UCSD-AML1 (cell line): ENCODE measurements at regions not wholly inside any gene's neighbourhood (a gene's known extent, or its start where the extent isn't known, plus 50 kb on each side); places are given as distances from the start of the nearest gene placed in this dataset.

Experiments
- DNase-seq: peaks from one replicate; lab custom pipeline; 2025; ENCODE audit not compliant: unreplicated experiment; lab: John Stamatoyannopoulos, UW

- no peak for DNase-seq
Measured at GRCh38 chr15:70449311-70450141, 313.8 kb downstream of the UACA start.

GRCh38 chr15:70447928-70448698 lies 315.2 kb downstream of the UACA start:
- DNase-seq = peak; percentile 76

DNA sequence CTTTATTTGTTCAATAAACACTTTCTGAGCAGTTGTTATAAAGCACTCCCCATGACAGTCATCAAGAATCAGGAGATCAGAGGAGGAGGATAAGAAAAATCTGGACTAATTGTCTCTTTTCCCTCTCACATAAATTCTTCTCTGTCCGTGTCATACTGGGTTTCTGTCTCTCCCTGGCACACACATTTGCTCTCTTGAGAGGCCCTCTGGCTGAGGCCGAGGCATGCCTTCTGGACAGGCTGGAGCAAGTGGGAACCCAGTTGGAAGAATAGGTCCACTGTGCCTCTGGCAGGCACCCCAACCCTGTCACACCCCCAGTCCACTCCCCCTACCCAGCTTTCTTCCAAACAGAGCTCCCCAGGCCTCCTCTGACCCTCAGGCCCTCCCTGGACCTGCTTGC lies 315.8 kb downstream of the UACA start:
- DNase-seq = no peak

GRCh38 chr15:70447081-70447480 lies 316.3 kb downstream of the UACA start:
- DNase-seq = no peak

- DNase-seq = no peak
Measured at GRCh38 chr15:70443486-70444273, 319.7 kb downstream of the UACA start.

GRCh38 chr15:70442616-70443321 lies 320.6 kb downstream of the UACA start:
- no peak for DNase-seq

- DNase-seq = no peak
Measured at GRCh38 chr15:70442211-70442610, 321.1 kb downstream of the UACA start.

GRCh38 chr15:70440416-70441138 lies 322.8 kb downstream of the UACA start:
- DNase-seq = no peak

- no peak for DNase-seq
Measured at GRCh38 chr15:70439880-70440279, 323.5 kb downstream of the UACA start.

DNA sequence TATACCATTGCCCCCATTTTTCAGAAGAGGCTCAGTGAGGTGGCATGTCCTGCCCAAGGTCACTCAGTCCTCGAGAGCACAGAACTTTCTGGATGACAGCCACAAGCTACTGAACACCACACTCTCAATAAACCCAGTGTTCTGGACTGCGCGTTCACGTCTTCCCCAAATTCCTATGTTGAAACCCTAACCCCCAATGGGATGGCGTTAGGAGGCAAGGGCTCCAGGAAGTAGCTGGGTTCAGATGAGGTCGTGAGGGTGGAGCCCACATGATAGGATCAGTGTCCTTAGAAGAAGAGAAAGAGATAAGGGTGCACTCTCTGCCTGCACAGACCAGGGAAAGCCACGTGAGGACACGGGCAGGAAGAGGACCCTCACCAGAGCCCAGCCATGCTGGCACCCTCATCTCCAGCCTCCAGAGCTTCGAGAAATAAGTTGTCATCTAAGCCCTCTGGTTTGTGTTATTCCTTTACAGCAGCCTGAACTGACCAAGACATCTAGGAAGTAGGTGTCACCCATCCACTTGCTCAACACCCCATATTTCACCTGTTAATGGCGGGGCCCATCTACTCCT lies 324.0 kb downstream of the UACA start:
- no peak for DNase-seq

- no peak for DNase-seq
Measured at GRCh38 chr15:70438776-70439175, 324.6 kb downstream of the UACA start.

DNA sequence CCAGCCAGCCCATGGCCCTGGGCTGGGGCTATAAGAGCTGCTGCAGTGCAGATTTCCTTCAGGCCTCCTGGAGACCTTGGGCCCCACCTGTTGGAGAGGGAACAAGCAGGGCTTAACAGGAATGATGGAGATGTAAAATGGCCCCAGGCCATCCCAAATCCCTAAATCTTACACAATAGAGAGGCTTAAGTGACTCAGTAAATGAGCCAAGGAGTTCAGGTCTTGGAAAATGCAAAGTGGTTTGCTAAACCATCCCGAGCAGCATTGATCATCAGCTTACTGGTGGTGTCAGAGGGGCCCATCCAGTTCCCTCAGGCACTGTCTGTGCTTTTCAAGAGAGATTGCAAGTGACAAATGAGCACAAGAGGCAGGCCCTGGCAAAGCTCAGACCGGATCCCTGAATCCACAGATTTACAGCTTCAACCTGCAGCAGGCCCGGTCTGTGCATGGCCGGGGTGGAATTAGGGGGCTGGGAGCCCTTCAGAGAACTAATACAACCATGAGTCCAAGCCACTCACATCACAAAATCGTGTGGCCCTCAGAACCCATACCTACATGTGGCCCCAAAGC lies 325.4 kb downstream of the UACA start:
- DNase-seq = no peak

- DNase-seq = no peak
Measured at GRCh38 chr15:70437089-70437488, 326.3 kb downstream of the UACA start.

DNA sequence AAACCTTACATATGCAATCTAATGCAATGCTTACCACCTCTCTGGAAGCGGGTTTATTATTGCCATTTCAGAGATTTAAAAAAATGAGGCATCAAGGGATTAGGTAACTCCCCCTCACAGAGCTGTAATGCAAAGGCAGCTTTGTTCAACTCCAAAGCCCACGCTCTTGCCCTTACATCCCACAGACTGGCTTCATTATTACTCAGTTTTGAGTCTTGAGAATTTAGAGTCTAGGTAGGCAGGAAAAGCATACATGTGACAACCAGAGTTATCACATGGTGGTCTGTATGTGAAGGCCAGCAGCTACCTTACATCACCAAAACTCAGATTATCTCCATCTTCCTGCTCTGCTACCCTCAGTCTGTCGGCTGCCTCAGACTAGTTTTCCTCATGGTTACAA lies 326.9 kb downstream of the UACA start:
- no peak for DNase-seq

DNA sequence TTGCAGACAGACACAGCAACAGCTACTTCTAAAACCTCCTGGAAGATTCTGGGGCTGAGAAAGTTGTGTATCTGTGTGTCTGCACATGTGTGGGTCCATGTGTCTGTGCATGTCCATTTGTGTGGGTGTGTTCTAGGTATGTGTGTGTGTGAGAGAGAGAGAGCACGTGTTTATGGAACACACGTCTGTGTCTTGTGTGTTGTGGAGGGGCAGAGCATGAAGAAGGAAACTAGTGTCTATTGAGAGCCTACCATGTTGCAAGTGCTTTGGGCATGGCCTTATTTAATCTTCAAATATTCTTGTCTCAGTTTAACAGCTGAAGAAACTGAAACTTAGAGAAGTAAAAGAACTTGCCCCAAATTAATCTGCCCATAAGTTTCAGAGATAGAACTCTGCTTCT lies 327.5 kb downstream of the UACA start:
- no peak for DNase-seq

DNA sequence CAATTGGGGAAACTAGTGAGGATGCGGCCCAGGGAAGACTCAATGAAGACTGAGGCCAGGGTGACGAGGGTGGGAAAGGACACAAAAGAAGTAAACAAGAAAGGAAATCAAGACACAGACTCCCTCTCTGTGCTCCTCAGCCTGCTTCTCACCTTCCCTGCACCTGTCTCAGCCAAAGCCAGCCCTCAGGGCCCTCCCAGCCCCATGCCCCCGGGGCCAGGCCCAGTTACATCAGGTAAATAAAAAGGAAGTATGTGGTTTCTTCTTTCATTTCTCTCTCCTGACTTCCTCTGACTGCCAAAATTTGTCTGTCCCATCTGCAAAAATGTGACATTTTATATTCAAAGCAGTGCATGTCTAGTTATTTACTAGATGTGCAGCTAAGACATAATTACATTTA lies 328.0 kb downstream of the UACA start:
- no peak for DNase-seq

- no peak for DNase-seq
Measured at GRCh38 chr15:70433586-70434324, 329.6 kb downstream of the UACA start.

DNA sequence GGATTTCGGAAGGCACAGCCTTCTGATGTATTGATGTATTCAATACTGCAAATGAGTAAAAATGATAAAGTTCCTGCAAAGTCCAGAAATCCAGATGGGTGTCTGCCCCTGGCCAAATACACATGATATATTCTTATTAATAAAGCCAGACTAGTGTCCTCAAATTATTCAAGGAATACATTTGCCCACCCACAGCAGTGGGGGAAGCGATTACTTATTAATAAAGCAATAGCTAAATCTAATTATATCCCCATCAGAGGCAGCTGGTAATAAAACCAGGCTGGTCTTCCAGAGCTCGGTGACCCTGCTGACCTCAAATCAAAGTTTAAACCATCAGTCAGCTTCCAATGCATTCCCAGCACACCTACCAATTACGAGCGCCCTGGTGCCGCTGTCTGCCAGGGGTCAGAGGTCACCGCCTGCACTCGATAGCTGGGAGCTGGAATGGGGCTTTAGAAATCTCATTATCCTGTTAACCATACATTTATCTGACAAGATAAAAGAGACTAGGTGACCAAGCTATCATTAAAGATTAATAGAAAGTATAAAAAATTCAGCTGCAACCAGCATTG lies 330.3 kb downstream of the UACA start:
- no peak for DNase-seq

- DNase-seq = no peak
Measured at GRCh38 chr15:70431854-70432253, 331.5 kb downstream of the UACA start.
